EL (cell line): ENCODE measurements at regions not wholly inside any gene's neighbourhood (a gene's known extent, or its start where the extent isn't known, plus 50 kb on each side); places are given as distances from the start of the nearest gene placed in this dataset.

Source experiments
- DNase-seq: peaks from one replicate; pipeline ENCODE4 v3.0.0-alpha.2; 2016

GRCh38 chr16:73387979-73388378 lies 340.1 kb upstream of the ZFHX3 start:
- no peak for DNase-seq

- no peak for DNase-seq
Observed at GRCh38 chr16:73385696-73386095, 337.8 kb upstream of the ZFHX3 start.

GRCh38 chr16:73384506-73385089 lies 336.7 kb upstream of the ZFHX3 start:
- DNase-seq = no peak

- DNase-seq = no peak
Observed at GRCh38 chr16:73383988-73384365, 336.0 kb upstream of the ZFHX3 start.

GRCh38 chr16:73383195-73383987 lies 335.5 kb upstream of the ZFHX3 start:
- DNase-seq = no peak

GRCh38 chr16:73378471-73378870 lies 330.5 kb upstream of the ZFHX3 start:
- no peak for DNase-seq

- no peak for DNase-seq
Observed at GRCh38 chr16:73371584-73372319, 323.8 kb upstream of the ZFHX3 start.

GRCh38 chr16:73369851-73370250 lies 321.9 kb upstream of the ZFHX3 start:
- no peak for DNase-seq

- no peak for DNase-seq
Observed at GRCh38 chr16:73368715-73369114, 320.8 kb upstream of the ZFHX3 start.

- DNase-seq = peak; percentile 27
Observed at GRCh38 chr16:73365016-73365551, 317.2 kb upstream of the ZFHX3 start.

- DNase-seq = no peak
Observed at GRCh38 chr16:73364413-73364812, 316.5 kb upstream of the ZFHX3 start.

- DNase-seq = no peak
Observed at GRCh38 chr16:73361061-73361460, 313.1 kb upstream of the ZFHX3 start.

- no peak for DNase-seq
Observed at GRCh38 chr16:73356401-73357079, 308.6 kb upstream of the ZFHX3 start.

GRCh38 chr16:73355981-73356380 lies 308.1 kb upstream of the ZFHX3 start:
- DNase-seq = no peak

- no peak for DNase-seq
Observed at GRCh38 chr16:73354434-73354833, 306.5 kb upstream of the ZFHX3 start.

GRCh38 chr16:73350707-73351452 lies 303.0 kb upstream of the ZFHX3 start:
- no peak for DNase-seq

GRCh38 chr16:73347500-73348375 lies 299.8 kb upstream of the ZFHX3 start:
- no peak for DNase-seq

GRCh38 chr16:73339821-73340220 lies 291.9 kb upstream of the ZFHX3 start:
- DNase-seq = no peak

GRCh38 chr16:73337373-73338296 lies 289.7 kb upstream of the ZFHX3 start:
- DNase-seq = no peak
